ENCODE measurements at regions not wholly inside any gene's neighbourhood (a gene's known extent, or its start where the extent isn't known, plus 50 kb on each side); places are given as distances from the start of the nearest gene placed in this dataset.

- H3K27ac ChIP-seq (ENCODE audit: low read length in 2 of 2): no peak overlapping the region
- Mint-ChIP-seq H3K27ac (no peak overlapping the region), H3K4me3 (no peak overlapping the region), H3K4me1 (no peaks in the 10 kb centered on the region), H3K9me3 (ENCODE audit: insufficient read depth) (peaks cover 3% of the 10 kb centered on the region), H3K27me3 (no peaks in the 10 kb centered on the region)
- no peak overlapping the region for H3K9ac ChIP-seq (ENCODE audit: low read length)
- H3K9me3 ChIP-seq (ENCODE audit: control extremely low read depth in 1 of 3, control insufficient read depth in 2 of 3, insufficient read depth in 1 of 3, low read length in 2 of 3): no peaks in the 10 kb centered on the region
- no peak for DNase-seq
- H2AFZ ChIP-seq (ENCODE audit: insufficient read depth, low read depth, low read length, poor library complexity, severe bottlenecking): no peak overlapping the region
- H4K20me1 ChIP-seq (ENCODE audit: control insufficient read depth, insufficient read depth, low read length, poor library complexity, severe bottlenecking): no peaks in the 10 kb centered on the region
- CTCF ChIA-PET: no interaction called here
- no peak overlapping the region for H3K4me2 ChIP-seq (replicated peaks; ENCODE audit: low read depth, low read length, poor library complexity, severe bottlenecking)
- H3K4me3 ChIP-seq (ENCODE audit: control extremely low read depth in 1 of 5, extremely low read depth in 1 of 5, insufficient read depth in 1 of 5, low read depth in 2 of 5, low read length in 4 of 5): no peak overlapping the region
- POLR2A ChIA-PET: no interaction called here
- ATAC-seq (ENCODE audit: low read depth): no peak
- intact Hi-C loops (cut with micrococcal nuclease): no loop called here
- TF ChIP-seq, protein P1, sequence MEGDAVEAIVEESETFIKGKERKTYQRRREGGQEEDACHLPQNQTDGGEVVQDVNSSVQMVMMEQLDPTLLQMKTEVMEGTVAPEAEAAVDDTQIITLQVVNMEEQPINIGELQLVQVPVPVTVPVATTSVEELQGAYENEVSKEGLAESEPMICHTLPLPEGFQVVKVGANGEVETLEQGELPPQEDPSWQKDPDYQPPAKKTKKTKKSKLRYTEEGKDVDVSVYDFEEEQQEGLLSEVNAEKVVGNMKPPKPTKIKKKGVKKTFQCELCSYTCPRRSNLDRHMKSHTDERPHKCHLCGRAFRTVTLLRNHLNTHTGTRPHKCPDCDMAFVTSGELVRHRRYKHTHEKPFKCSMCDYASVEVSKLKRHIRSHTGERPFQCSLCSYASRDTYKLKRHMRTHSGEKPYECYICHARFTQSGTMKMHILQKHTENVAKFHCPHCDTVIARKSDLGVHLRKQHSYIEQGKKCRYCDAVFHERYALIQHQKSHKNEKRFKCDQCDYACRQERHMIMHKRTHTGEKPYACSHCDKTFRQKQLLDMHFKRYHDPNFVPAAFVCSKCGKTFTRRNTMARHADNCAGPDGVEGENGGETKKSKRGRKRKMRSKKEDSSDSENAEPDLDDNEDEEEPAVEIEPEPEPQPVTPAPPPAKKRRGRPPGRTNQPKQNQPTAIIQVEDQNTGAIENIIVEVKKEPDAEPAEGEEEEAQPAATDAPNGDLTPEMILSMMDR (IDR thresholded peaks at IDR 0.05): no peak
- no peak for TF ChIP-seq EZH2 (IDR thresholded peaks at IDR 0.05; ENCODE audit: borderline replicate concordance, insufficient read depth, low read depth, low read length, poor library complexity, severe bottlenecking)
- H3K27me3 ChIP-seq (replicated peaks in 1 of 4; ENCODE audit: control extremely low read depth in 1 of 4, control insufficient read depth in 3 of 4, insufficient read depth in 4 of 4, low read length in 3 of 4): no peaks in the 10 kb centered on the region
- H3K79me2 ChIP-seq (ENCODE audit: control insufficient read depth, insufficient read depth, low read length): no peaks in the 10 kb centered on the region
- WGBS (ENCODE audit: insufficient coverage): no CpG with 5 or more reads among the region's 4 CpGs
- no peaks in the 10 kb centered on the region for H3K36me3 ChIP-seq (replicated peaks in 1 of 2; ENCODE audit: control extremely low read depth in 1 of 2, control insufficient read depth in 1 of 2, extremely low read depth in 1 of 2, insufficient read depth in 2 of 2, low read length in 1 of 2)
- H3K4me1 ChIP-seq (ENCODE audit: control insufficient read depth in 2 of 2, insufficient read depth in 2 of 2, low read length in 2 of 2): no peaks in the 10 kb centered on the region
Observed at GRCh38 chr18:29664278-29665036, 1378.1 kb downstream of the DSC3 start.

DNA sequence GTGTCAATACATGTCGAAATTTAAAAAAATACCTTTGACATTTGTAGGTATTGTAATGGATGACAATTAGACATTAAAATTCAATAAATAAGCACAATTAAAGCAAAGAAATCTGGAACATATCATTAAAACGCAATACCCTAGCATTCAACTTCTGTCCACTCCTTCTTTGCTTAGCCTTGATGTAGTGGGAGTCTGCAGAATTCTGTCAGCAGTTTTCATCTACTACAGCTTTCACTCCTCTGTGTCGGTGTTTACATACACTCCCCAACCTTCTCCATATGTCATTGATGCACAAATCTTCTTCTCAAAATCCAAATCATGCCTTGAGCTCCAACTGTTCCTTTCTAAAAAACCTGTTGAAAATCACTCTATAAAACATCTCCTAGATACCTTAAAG is 1380.6 kb downstream of the DSC3 start:
- POLR2A ChIA-PET: no interaction called here
- Mint-ChIP-seq H3K27ac (no peak overlapping the region), H3K27me3 (no peaks in the 10 kb centered on the region), H3K4me1 (no peaks in the 10 kb centered on the region), H3K4me3 (no peak overlapping the region), H3K9me3 (ENCODE audit: insufficient read depth) (peaks cover 3% of the 10 kb centered on the region)
- 83% methylated on average over 1 of the region's 3 CpGs for WGBS (ENCODE audit: insufficient coverage)
- Histone ChIP-seq H3K79me2 (ENCODE audit: control insufficient read depth, insufficient read depth, low read length) (no peaks in the 10 kb centered on the region), H3K4me1 (ENCODE audit: control insufficient read depth in 2 of 2, insufficient read depth in 2 of 2, low read length in 2 of 2) (no peaks in the 10 kb centered on the region), H3K4me2 (replicated peaks; ENCODE audit: low read depth, low read length, poor library complexity, severe bottlenecking) (no peak overlapping the region), H4K20me1 (ENCODE audit: control insufficient read depth, insufficient read depth, low read length, poor library complexity, severe bottlenecking) (no peaks in the 10 kb centered on the region), H3K27me3 (replicated peaks in 1 of 4; ENCODE audit: control extremely low read depth in 1 of 4, control insufficient read depth in 3 of 4, insufficient read depth in 4 of 4, low read length in 3 of 4) (no peaks in the 10 kb centered on the region), H3K9me3 (ENCODE audit: control extremely low read depth in 1 of 3, control insufficient read depth in 2 of 3, insufficient read depth in 1 of 3, low read length in 2 of 3) (no peaks in the 10 kb centered on the region), H3K27ac (ENCODE audit: low read length in 2 of 2) (no peak overlapping the region), H2AFZ (ENCODE audit: insufficient read depth, low read depth, low read length, poor library complexity, severe bottlenecking) (no peak overlapping the region), H3K4me3 (ENCODE audit: control extremely low read depth in 1 of 5, extremely low read depth in 1 of 5, insufficient read depth in 1 of 5, low read depth in 2 of 5, low read length in 4 of 5) (no peak overlapping the region), H3K9ac (ENCODE audit: low read length) (no peak overlapping the region), H3K36me3 (replicated peaks in 1 of 2; ENCODE audit: control extremely low read depth in 1 of 2, control insufficient read depth in 1 of 2, extremely low read depth in 1 of 2, insufficient read depth in 2 of 2, low read length in 1 of 2) (no peaks in the 10 kb centered on the region)
- intact Hi-C loops (cut with micrococcal nuclease): no loop called here
- TF ChIP-seq, protein P1 (IDR thresholded peaks at IDR 0.05): no peak
- no peak for TF ChIP-seq EZH2 (IDR thresholded peaks at IDR 0.05; ENCODE audit: borderline replicate concordance, insufficient read depth, low read depth, low read length, poor library complexity, severe bottlenecking)
- DNase-seq: no peak
- ATAC-seq (ENCODE audit: low read depth): no peak
- CTCF ChIA-PET: no interaction called here

Data from B cell (primary cell).